ENCODE measurements at regions not wholly inside any gene's neighbourhood (a gene's known extent, or its start where the extent isn't known, plus 50 kb on each side); places are given as distances from the start of the nearest gene placed in this dataset.

GRCh38 chr14:58721723-58722122 lies 84.0 kb downstream of the DACT1 start:
- no peak overlapping the region for H3K9ac ChIP-seq (replicated peaks; ENCODE audit: extremely low read depth, insufficient read depth, low read length)
- no peak overlapping the region for H3K4me3 ChIP-seq (replicated peaks in 1 of 3; ENCODE audit: insufficient read depth in 1 of 3, low read depth in 1 of 3, low read length in 3 of 3)
- H4K20me1 ChIP-seq (replicated peaks; ENCODE audit: control insufficient read depth, extremely low read depth, insufficient read depth, low read length), result no peaks in the 10 kb centered on the region
- H3K27me3 ChIP-seq (ENCODE audit: control insufficient read depth in 2 of 2, insufficient read depth in 2 of 2, low read length in 2 of 2), result peaks cover 0 to 2% of the 10 kb centered on the region in 2 experiments
- H3K36me3 ChIP-seq (ENCODE audit: control insufficient read depth in 2 of 2, extremely low read depth in 1 of 2, insufficient read depth in 2 of 2, low read length in 2 of 2), result no peaks in the 10 kb centered on the region
- peaks cover 5% of the 10 kb centered on the region for H3K4me1 ChIP-seq (ENCODE audit: control insufficient read depth, extremely low read depth, insufficient read depth, low read length)
- H3K4me2 ChIP-seq (ENCODE audit: insufficient read depth, low read length), result no peak overlapping the region
- H3K9me1 ChIP-seq (replicated peaks; ENCODE audit: control insufficient read depth, extremely low read depth, insufficient read depth, low read length), result no peaks in the 10 kb centered on the region
- DNase-seq (ENCODE audit: low read depth, low spot score) (no peak), FAIRE-seq (no peak)
- dilution Hi-C loops (cut with MboI; ENCODE audit: extremely low pct_ligation_motif_present, low sequenced_read_pairs) (no loop called here), intact Hi-C loops (cut with micrococcal nuclease) (no loop called here)
- no peak overlapping the region for H2AFZ ChIP-seq (ENCODE audit: low read depth, low read length)
- no TSS peak for BruUV-seq (replicated peaks)
- CTCF ChIA-PET, result no interaction called here
- POLR2A ChIA-PET, result no interaction called here
- no peaks in the 10 kb centered on the region for H3K9me3 ChIP-seq (replicated peaks; ENCODE audit: control insufficient read depth, insufficient read depth, low read length)
- H3K79me2 ChIP-seq (ENCODE audit: control insufficient read depth, insufficient read depth, low read length), result no peaks in the 10 kb centered on the region
- no peak overlapping the region for H3K27ac ChIP-seq (ENCODE audit: insufficient read depth, low read depth, low read length)
- no peak for TF ChIP-seq EZH2 (IDR thresholded peaks at IDR 0.05; ENCODE audit: borderline replicate concordance, low read depth, low read length, severe bottlenecking)

- H3K27ac ChIP-seq (ENCODE audit: insufficient read depth, low read depth, low read length), result no peak overlapping the region
- no peaks in the 10 kb centered on the region for H3K9me1 ChIP-seq (replicated peaks; ENCODE audit: control insufficient read depth, extremely low read depth, insufficient read depth, low read length)
- intact Hi-C loops (cut with micrococcal nuclease), result no loop called here
- dilution Hi-C loops (cut with MboI; ENCODE audit: extremely low pct_ligation_motif_present, low sequenced_read_pairs), result no loop called here
- FAIRE-seq (peak; percentile 72), DNase-seq (ENCODE audit: low read depth, low spot score) (no peak)
- peaks cover 5% of the 10 kb centered on the region for H3K4me1 ChIP-seq (ENCODE audit: control insufficient read depth, extremely low read depth, insufficient read depth, low read length)
- no TSS peak for BruUV-seq (replicated peaks)
- H4K20me1 ChIP-seq (replicated peaks; ENCODE audit: control insufficient read depth, extremely low read depth, insufficient read depth, low read length), result no peaks in the 10 kb centered on the region
- no peaks in the 10 kb centered on the region for H3K79me2 ChIP-seq (ENCODE audit: control insufficient read depth, insufficient read depth, low read length)
- H3K4me3 ChIP-seq (replicated peaks in 1 of 3; ENCODE audit: insufficient read depth in 1 of 3, low read depth in 1 of 3, low read length in 3 of 3), result no peak overlapping the region
- H3K27me3 ChIP-seq (ENCODE audit: control insufficient read depth in 2 of 2, insufficient read depth in 2 of 2, low read length in 2 of 2), result no peaks in the 10 kb centered on the region
- ChIA-PET POLR2A (no interaction called here), CTCF (no interaction called here)
- no peak for TF ChIP-seq POLR2AphosphoS5 (IDR thresholded peaks at IDR 0.05; ENCODE audit: insufficient read depth, low read depth, low read length)
- no peak overlapping the region for H2AFZ ChIP-seq (ENCODE audit: low read depth, low read length)
- no peaks in the 10 kb centered on the region for H3K36me3 ChIP-seq (ENCODE audit: control insufficient read depth in 2 of 2, extremely low read depth in 1 of 2, insufficient read depth in 2 of 2, low read length in 2 of 2)
- no peak overlapping the region for H3K9ac ChIP-seq (replicated peaks; ENCODE audit: extremely low read depth, insufficient read depth, low read length)
- peak overlapping the region; percentile 25 for H3K4me2 ChIP-seq (ENCODE audit: insufficient read depth, low read length)
- H3K9me3 ChIP-seq (replicated peaks; ENCODE audit: control insufficient read depth, insufficient read depth, low read length), result no peaks in the 10 kb centered on the region
These were observed 84.7 kb downstream of the DACT1 start for GRCh38 chr14:58722441-58722840.
